Keratinocyte (primary cell): ENCODE measurements at regions not wholly inside any gene's neighbourhood (a gene's known extent, or its start where the extent isn't known, plus 50 kb on each side); places are given as distances from the start of the nearest gene placed in this dataset.

Experiments
- DNase-seq: peaks from one replicate; pipeline ENCODE4 v3.0.0-alpha.2; 2011; ENCODE audit warnings: low read depth, missing footprints, low spot score
- FAIRE-seq: peaks from 2 replicates; lab custom pipeline; 2011; peaks lifted over from hg19 to GRCh38; lab: Jason Lieb, UNC
- H2AFZ ChIP-seq: 2 replicates; pipeline ENCODE4 v1.6.0; 2012; ENCODE audit warnings: low read length, control low read depth, inconsistent platforms; ENCODE audit not compliant: control insufficient read depth
- H3K27ac ChIP-seq: 2 replicates; pipeline ENCODE4 v1.5.1; 2011; ENCODE audit warnings: low read length; ENCODE audit not compliant: control insufficient read depth, insufficient read depth
- H3K27me3 ChIP-seq: 3 replicates; pipeline ENCODE4 v1.6.0; 2011; ENCODE audit warnings: low read length; ENCODE audit not compliant: control insufficient read depth, insufficient read depth; ENCODE audit errors: extremely low read depth
- H3K36me3 ChIP-seq, 2 experiments: 2 replicates in 1 of 2; 3 replicates in 1 of 2; pipeline ENCODE4 v1.5.1; 2011; ENCODE audit warnings: low read length in 2 of 2, mild to moderate bottlenecking in 1 of 2; ENCODE audit not compliant: control insufficient read depth in 2 of 2, insufficient read depth in 2 of 2; ENCODE audit errors: extremely low read depth in 1 of 2
- H3K4me1 ChIP-seq: 3 replicates; pipeline ENCODE4 v1.5.1; 2011; ENCODE audit warnings: low read length; ENCODE audit not compliant: control insufficient read depth, insufficient read depth; ENCODE audit errors: extremely low read depth
- H3K4me2 ChIP-seq: 3 replicates; pipeline ENCODE4 v1.6.0; 2011; ENCODE audit warnings: low read depth, low read length; ENCODE audit not compliant: control insufficient read depth, insufficient read depth; ENCODE audit errors: extremely low read depth
- H3K4me3 ChIP-seq, 3 experiments: fragments of 200-600 bp in 1 of 3; sonication (generic) in 1 of 3; 2 replicates in 2 of 3; 3 replicates in 1 of 3; pipeline ENCODE4 v1.5.1; 2011 to 2016; ENCODE audit warnings: low read length in 3 of 3, mild to moderate bottlenecking in 3 of 3, control low read depth in 2 of 3, inconsistent platforms in 1 of 3, low read depth in 1 of 3, mixed read lengths in 1 of 3, mixed run types in 1 of 3, moderate library complexity in 1 of 3; ENCODE audit not compliant: control insufficient read depth in 2 of 3, insufficient read depth in 2 of 3; ENCODE audit errors: extremely low read depth in 1 of 3
- H3K79me2 ChIP-seq: 2 replicates; pipeline ENCODE4 v1.6.0; 2012; ENCODE audit warnings: low read length; ENCODE audit not compliant: control insufficient read depth, insufficient read depth
- H3K9ac ChIP-seq: 3 replicates; pipeline ENCODE4 v1.6.0; 2011; ENCODE audit warnings: low read length; ENCODE audit not compliant: control insufficient read depth, insufficient read depth; ENCODE audit errors: extremely low read depth
- H3K9me1 ChIP-seq: 3 replicates; pipeline ENCODE4 v1.6.0; 2011; ENCODE audit warnings: low read length; ENCODE audit not compliant: control insufficient read depth, insufficient read depth; ENCODE audit errors: extremely low read depth
- H3K9me3 ChIP-seq: 2 replicates; pipeline ENCODE4 v1.5.1; 2012; ENCODE audit warnings: low read depth, low read length; ENCODE audit not compliant: control insufficient read depth
- H4K20me1 ChIP-seq: 3 replicates; pipeline ENCODE4 v1.6.0; 2011; ENCODE audit warnings: low read length; ENCODE audit not compliant: control insufficient read depth, insufficient read depth; ENCODE audit errors: extremely low read depth
- CTCF ChIP-seq, 3 experiments: IDR thresholded peaks in 1 of 3; conservative IDR thresholded peaks in 1 of 3; optimal IDR thresholded peaks in 1 of 3; 2 replicates in 2 of 3; 3 replicates in 1 of 3; pipeline versions ENCODE3 to v1.5.1; 2011; ENCODE audit warnings: low read length in 3 of 3, mild to moderate bottlenecking in 3 of 3, moderate library complexity in 2 of 3, control low read depth in 1 of 3, inconsistent platforms in 1 of 3; ENCODE audit not compliant: insufficient read depth in 2 of 3; ENCODE audit errors: extremely low read depth in 1 of 3
- EZH2 ChIP-seq: IDR thresholded peaks from one replicate; pipeline ENCODE4 v1.6.1; 2012; ENCODE audit warnings: inconsistent platforms, mild to moderate bottlenecking, low read length, moderate library complexity
- dilution Hi-C: fragments of 300-500 bp; cut with MboI; formaldehyde crosslinking; loops from one replicate; pipeline ENCODE4 v1.7.0; 2020; ENCODE audit warnings: low sequenced_read_pairs; ENCODE audit not compliant: extremely low pct_ligation_motif_present

GRCh38 chr19:13712767-13713201, 51.5 kb upstream of the MRI1 start:
- FAIRE-seq (no peak), DNase-seq (no peak)
- no peaks in the 10 kb centered on the region for H3K9me1 ChIP-seq
- TF ChIP-seq CTCF (optimal IDR thresholded peaks at IDR 0.05 in 1 of 3, IDR thresholded peaks at IDR 0.05 in 1 of 3, conservative IDR thresholded peaks at IDR 0.05 in 1 of 3; ENCODE audit: extremely low read depth in 1 of 3, insufficient read depth in 2 of 3, low read length in 3 of 3) (no peak), EZH2 (no peak)
- dilution Hi-C loops, result loop anchor here (10.0 kb wide), 1 partner anchor 358 kb away; no protein-coding TSS in a partner anchor
- H4K20me1 ChIP-seq, result no peaks in the 10 kb centered on the region
- no peak overlapping the region for H3K27ac ChIP-seq
- H3K27me3 ChIP-seq, result peaks cover 8% of the 10 kb centered on the region
- H3K9me3 ChIP-seq, result no peaks in the 10 kb centered on the region
- no peak overlapping the region for H3K4me3 ChIP-seq
- no peaks in the 10 kb centered on the region for H3K4me1 ChIP-seq
- no peak overlapping the region for H3K9ac ChIP-seq
- no peak overlapping the region for H2AFZ ChIP-seq
- H3K36me3 ChIP-seq, result no peaks in the 10 kb centered on the region
- no peaks in the 10 kb centered on the region for H3K79me2 ChIP-seq
- H3K4me2 ChIP-seq, result no peak overlapping the region

DNA sequence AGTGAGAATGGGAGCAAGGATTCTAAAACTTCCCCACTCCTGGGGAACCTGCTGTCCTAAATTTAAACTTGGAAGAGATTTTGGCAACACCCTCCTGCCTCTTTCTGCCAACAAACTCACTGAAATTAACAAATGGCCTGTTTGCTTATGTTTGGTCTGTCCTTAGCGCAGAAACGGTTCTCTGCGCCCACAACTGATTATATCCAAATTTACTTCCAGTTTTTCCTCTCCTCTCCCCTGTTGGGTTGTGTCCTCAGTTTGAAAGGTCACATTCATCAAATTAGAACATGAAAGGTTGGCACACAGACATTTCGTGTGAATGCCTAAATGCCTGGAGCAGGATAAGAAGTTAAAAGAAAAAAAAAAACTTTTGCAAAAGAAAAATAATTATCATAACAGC, 56.4 kb upstream of the MRI1 start:
- no peaks in the 10 kb centered on the region for H3K36me3 ChIP-seq
- no peaks in the 10 kb centered on the region for H3K9me3 ChIP-seq
- dilution Hi-C loops, result no loop called here
- peaks cover 4% of the 10 kb centered on the region for H3K27me3 ChIP-seq
- H4K20me1 ChIP-seq, result no peaks in the 10 kb centered on the region
- H3K27ac ChIP-seq, result no peak overlapping the region
- no peak overlapping the region for H3K4me3 ChIP-seq
- no peak overlapping the region for H3K4me2 ChIP-seq
- no peak overlapping the region for H2AFZ ChIP-seq
- no peak for TF ChIP-seq EZH2
- no peak for TF ChIP-seq CTCF (optimal IDR thresholded peaks at IDR 0.05 in 1 of 3, IDR thresholded peaks at IDR 0.05 in 1 of 3, conservative IDR thresholded peaks at IDR 0.05 in 1 of 3; ENCODE audit: extremely low read depth in 1 of 3, insufficient read depth in 2 of 3, low read length in 3 of 3)
- H3K9ac ChIP-seq, result no peak overlapping the region
- H3K79me2 ChIP-seq, result no peaks in the 10 kb centered on the region
- FAIRE-seq (no peak), DNase-seq (no peak)
- H3K4me1 ChIP-seq, result no peaks in the 10 kb centered on the region
- no peaks in the 10 kb centered on the region for H3K9me1 ChIP-seq
